Body of pancreas (tissue), 4 donors: ENCODE measurements at regions not wholly inside any gene's neighbourhood (a gene's known extent, or its start where the extent isn't known, plus 50 kb on each side); places are given as distances from the start of the nearest gene placed in this dataset.

ENCODE experiments used
- ATAC-seq: fragments of 150-250 bp; one replicate; pipeline ENCODE4 v1.9.1; 2016
- DNase-seq, 4 donors: peaks; one replicate each; pipeline ENCODE4 v3.0.0-alpha.2; 2019
- H3K27ac ChIP-seq, 4 donors: fragments of 200-600 bp; sonication (generic); 1 replicate in 3 of 4; 2 replicates in 1 of 4; pipeline versions ENCODE4 v1.5.1 to v1.6.1; 2016 to 2019; ENCODE audit warnings: mild to moderate bottlenecking in 1 of 4, mixed read lengths in 1 of 4, moderate library complexity in 1 of 4
- H3K27me3 ChIP-seq, 2 donors: fragments of 200-600 bp; sonication (generic); one replicate each; pipeline ENCODE4 v1.6.0; 2016; ENCODE audit warnings: mild to moderate bottlenecking in 1 of 2
- H3K36me3 ChIP-seq, 2 donors: fragments of 200-600 bp; sonication (generic); replicated peaks in 1 of 2; 2 replicates each; pipeline ENCODE4 v1.5.1; 2016; ENCODE audit warnings: low read depth in 2 of 2; ENCODE audit not compliant: insufficient read depth in 1 of 2
- H3K4me1 ChIP-seq: fragments of 200-600 bp; sonication (generic); one replicate; pipeline ENCODE4 v1.6.0; 2016
- H3K4me3 ChIP-seq, 2 donors: fragments of 200-600 bp; sonication (generic); 1 replicate in 1 of 2; 2 replicates in 1 of 2; pipeline ENCODE4 v1.5.1; 2016 to 2019
- H3K9me3 ChIP-seq, 3 donors: fragments of 200-600 bp; sonication (generic); 1 replicate in 2 of 3; 2 replicates in 1 of 3; pipeline ENCODE4 v1.5.1; 2016
- CTCF ChIP-seq, 7 experiments: fragments of 450-650 bp in 4 of 7; fragments of 200-600 bp in 3 of 7; sonication (generic) in 3 of 7; IDR thresholded peaks; one replicate each; pipeline ENCODE4 v1.5.1; 2016 to 2019; ENCODE audit warnings: antibody characterized with exemption in 7 of 7
- POLR2A ChIP-seq, 3 donors: fragments of 450-650 bp; IDR thresholded peaks; one replicate each; pipeline ENCODE4 v1.6.1; 2016; ENCODE audit warnings: antibody characterized with exemption in 3 of 3, mild to moderate bottlenecking in 2 of 3
- WGBS, 2 donors: methylation state at CpG; one replicate each; pipeline ENCODE4 v1.1.5; 2017; 5-methylcytosine and 5-hydroxymethylcytosine counted together
- intact Hi-C: fragments of 100-400 bp; cut with DNase I; formaldehyde crosslinking; loops from one replicate; pipeline ENCODE4 v1.15.1; 2023

- Histone ChIP-seq H3K36me3 (no peaks in the 10 kb centered on the region), H3K9me3 (no peaks in the 10 kb centered on the region), H3K27ac (no peak overlapping the region), H3K4me3 (no peak overlapping the region), H3K27me3 (no peaks in the 10 kb centered on the region), H3K4me1 (peaks cover 7% of the 10 kb centered on the region)
- DNase-seq (no peak), ATAC-seq (no peak)
- intact Hi-C loops: no loop called here
- TF ChIP-seq POLR2A (IDR thresholded peaks at IDR 0.05): no peak
- no peak for TF ChIP-seq CTCF (IDR thresholded peaks at IDR 0.05)
- 75 to 84% methylated on average over 2 of the region's 2 CpGs for WGBS, 2 donors
Observed at GRCh38 chr15:39144613-39145499, 436.0 kb upstream of the THBS1 start.

- DNase-seq (no peak), ATAC-seq (no peak)
- Histone ChIP-seq H3K27me3 (no peaks in the 10 kb centered on the region), H3K4me1 (no peaks in the 10 kb centered on the region), H3K27ac (no peak overlapping the region), H3K4me3 (no peak overlapping the region), H3K9me3 (no peaks in the 10 kb centered on the region), H3K36me3 (no peaks in the 10 kb centered on the region)
- intact Hi-C loops: no loop called here
- 53 to 78% methylated on average over 2 of the region's 2 CpGs for WGBS, 2 donors
- no peak for TF ChIP-seq POLR2A (IDR thresholded peaks at IDR 0.05)
- no peak for TF ChIP-seq CTCF (IDR thresholded peaks at IDR 0.05)
Observed at GRCh38 chr15:39145854-39146625, 434.8 kb upstream of the THBS1 start.

GRCh38 chr15:39149636-39150150 is 431.2 kb upstream of the THBS1 start:
- Histone ChIP-seq H3K27me3 (no peaks in the 10 kb centered on the region), H3K9me3 (no peaks in the 10 kb centered on the region), H3K36me3 (no peaks in the 10 kb centered on the region), H3K27ac (no peak overlapping the region), H3K4me3 (no peak overlapping the region), H3K4me1 (peaks cover 7% of the 10 kb centered on the region)
- 84 to 90% methylated on average over 1 of the region's 1 CpG for WGBS, 2 donors
- intact Hi-C loops: no loop called here
- TF ChIP-seq CTCF (IDR thresholded peaks at IDR 0.05) (no peak), POLR2A (IDR thresholded peaks at IDR 0.05) (no peak)
- ATAC-seq: no peak
- DNase-seq: no peak

GRCh38 chr15:39151545-39151944 is 429.3 kb upstream of the THBS1 start:
- no peak overlapping the region for H3K4me3 ChIP-seq
- H3K9me3 ChIP-seq: no peaks in the 10 kb centered on the region
- no peak overlapping the region for H3K27ac ChIP-seq
- peaks cover 7% of the 10 kb centered on the region for H3K4me1 ChIP-seq
- intact Hi-C loops: no loop called here
- DNase-seq (no peak), ATAC-seq (no peak)
- 65 to 78% methylated on average over 2 of the region's 2 CpGs for WGBS, 2 donors
- H3K36me3 ChIP-seq: no peaks in the 10 kb centered on the region
- TF ChIP-seq CTCF (IDR thresholded peaks at IDR 0.05) (no peak), POLR2A (IDR thresholded peaks at IDR 0.05) (no peak)
- H3K27me3 ChIP-seq: no peaks in the 10 kb centered on the region
